GM12878 (cell line): ENCODE measurements at regions not wholly inside any gene's neighbourhood (a gene's known extent, or its start where the extent isn't known, plus 50 kb on each side); places are given as distances from the start of the nearest gene placed in this dataset.

Experiments
- ATAC-seq: fragments of 200-7000 bp; cut with Tn5 transposase; 3 replicates; pipeline ENCODE4 v1.9.1; 2020; ENCODE audit warnings: mild to moderate bottlenecking, moderate library complexity
- BruUV-seq: library from RNA; stranded (reverse); fragments of 400-500 nt; replicated peaks from 2 replicates; lab custom pipeline; 2021; lab: Mats Ljungman, UMichigan
- CTCF ChIA-PET: fragments of 300-600 bp; sonication (Branson Sonifier 250); formaldehyde crosslinking; extraction: SDS; loops from one replicate; lab custom pipeline; 2021; ENCODE audit warnings: inconsistent platforms; lab: Yijun Ruan, JAX
- POLR2A ChIA-PET: fragments of 350-600 bp; formaldehyde crosslinking; extraction: SDS; loops from one replicate; lab custom pipeline; 2021; ENCODE audit warnings: inconsistent platforms; lab: Charles Lee
- RAD21 ChIA-PET: fragments of 300-600 bp; sonication (Branson Sonifier 250); formaldehyde crosslinking; loops from one replicate; lab custom pipeline; 2023; ENCODE audit warnings: antibody characterized with exemption; ENCODE audit not compliant: unreplicated experiment; lab: Charles Lee
- SMC1A ChIA-PET: fragments of 300-600 bp; sonication (Branson Sonifier 250); formaldehyde crosslinking; loops from one replicate; lab custom pipeline; 2023; ENCODE audit not compliant: unreplicated experiment, uncharacterized antibody; lab: Charles Lee
- DNase-seq: peaks from one replicate; pipeline ENCODE4 v3.0.0-alpha.2; 2011; ENCODE audit warnings: low read depth, low spot score
- FAIRE-seq: peaks from 3 replicates; lab custom pipeline; 2011; peaks lifted over from hg19 to GRCh38; lab: Jason Lieb, UNC
- H2AFZ ChIP-seq: 2 replicates; pipeline ENCODE4 v1.6.0; 2011; ENCODE audit warnings: low read depth, low read length, control low read depth; ENCODE audit not compliant: control insufficient read depth
- H3K27ac ChIP-seq: 2 replicates; pipeline ENCODE4 v1.5.1; 2011; ENCODE audit warnings: control low read depth; ENCODE audit not compliant: control insufficient read depth, insufficient read depth
- H3K27me3 ChIP-seq, 2 experiments: replicated peaks in 1 of 2; 2 replicates each; pipeline versions ENCODE4 v1.6.0 to v1.6.1; 2011; ENCODE audit warnings: low read length in 1 of 2; ENCODE audit not compliant: control insufficient read depth in 2 of 2, insufficient read depth in 2 of 2
- H3K36me3 ChIP-seq, 2 experiments: 2 replicates each; pipeline ENCODE4 v1.5.1; 2011; ENCODE audit warnings: low read length in 1 of 2; ENCODE audit not compliant: control insufficient read depth in 2 of 2, insufficient read depth in 2 of 2
- H3K4me1 ChIP-seq: 2 replicates; pipeline ENCODE4 v1.6.1; 2011; ENCODE audit warnings: mild to moderate bottlenecking, low read length, moderate library complexity, mixed read lengths; ENCODE audit not compliant: control insufficient read depth, insufficient read depth
- H3K4me2 ChIP-seq: 2 replicates; pipeline ENCODE4 v1.6.0; 2011; ENCODE audit warnings: control low read depth; ENCODE audit not compliant: control insufficient read depth, insufficient read depth
- H3K4me3 ChIP-seq: fragments of 200-600 bp; sonication (generic); 2 replicates; pipeline ENCODE4 v1.5.1; 2016
- H3K79me2 ChIP-seq: 2 replicates; pipeline ENCODE4 v1.6.0; 2011; ENCODE audit warnings: low read length; ENCODE audit not compliant: control insufficient read depth, insufficient read depth
- H3K9ac ChIP-seq: 2 replicates; pipeline ENCODE4 v1.8.0; 2011; ENCODE audit warnings: low read length, control low read depth, mixed read lengths; ENCODE audit not compliant: control insufficient read depth, insufficient read depth
- H3K9me3 ChIP-seq: replicated peaks from 3 replicates; pipeline ENCODE4 v1.5.1; 2011; ENCODE audit warnings: mild to moderate bottlenecking, low read length; ENCODE audit not compliant: control insufficient read depth, insufficient read depth
- H4K20me1 ChIP-seq: 2 replicates; pipeline ENCODE4 v1.6.0; 2011; ENCODE audit not compliant: control insufficient read depth, insufficient read depth
- ATF7 ChIP-seq: fragments of 450-650 bp; IDR thresholded peaks from 2 replicates; pipeline ENCODE4 v1.6.1; 2016; ENCODE audit warnings: low read depth, mild to moderate bottlenecking
- CEBPB ChIP-seq, 2 experiments: fragments of 150-350 bp in 1 of 2; IDR thresholded peaks; 2 replicates each; pipeline ENCODE4 v1.6.1; 2012 to 2014; ENCODE audit warnings: low read depth in 2 of 2, low read length in 2 of 2, borderline replicate concordance in 1 of 2, inconsistent platforms in 1 of 2
- CHD4 ChIP-seq: fragments of 200-600 bp; sonication (generic); IDR thresholded peaks from 2 replicates; pipeline ENCODE4 v1.6.1; 2016; ENCODE audit warnings: mild to moderate bottlenecking
- CREB1 ChIP-seq: IDR thresholded peaks from 2 replicates; pipeline ENCODE4 v1.6.1; 2012; ENCODE audit warnings: low read depth, mild to moderate bottlenecking, inconsistent platforms
- ETV6 ChIP-seq, 2 experiments: fragments of 450-650 bp in 1 of 2; IDR thresholded peaks in 1 of 2; conservative IDR thresholded peaks in 1 of 2; 2 replicates each; pipeline ENCODE4 v1.6.1; 2014; ENCODE audit warnings: antibody characterized with exemption in 1 of 2, borderline replicate concordance in 1 of 2, low read depth in 1 of 2, mild to moderate bottlenecking in 1 of 2, moderate library complexity in 1 of 2
- HDAC6 ChIP-seq: fragments of 200-600 bp; sonication (generic); IDR thresholded peaks from one replicate; pipeline ENCODE4 v1.8.0; 2017; ENCODE audit warnings: antibody characterized with exemption; ENCODE audit not compliant: unreplicated experiment
- HDGF ChIP-seq: fragments of 450-650 bp; IDR thresholded peaks from 2 replicates; pipeline ENCODE4 v1.6.1; 2016; ENCODE audit warnings: antibody characterized with exemption
- MTA2 ChIP-seq: fragments of 450-650 bp; IDR thresholded peaks from 2 replicates; pipeline ENCODE4 v1.6.1; 2016; ENCODE audit warnings: low read depth, mild to moderate bottlenecking, moderate library complexity
- NBN ChIP-seq: fragments of 450-650 bp; IDR thresholded peaks from 2 replicates; pipeline ENCODE4 v1.6.1; 2016
- NRF1 ChIP-seq: conservative IDR thresholded peaks from 2 replicates; pipeline ENCODE4 v1.6.1; 2011; ENCODE audit warnings: mild to moderate bottlenecking, low read depth, low read length, improper control_type of control experiment
- PAX5 ChIP-seq: IDR thresholded peaks from 2 replicates; pipeline ENCODE4 v1.6.1; 2011; ENCODE audit warnings: low read depth, low read length, borderline replicate concordance
- POLR2A ChIP-seq: IDR thresholded peaks from 2 replicates; pipeline ENCODE4 v1.6.1; 2011; ENCODE audit warnings: low read depth, mild to moderate bottlenecking, low read length
- RFX5 ChIP-seq: IDR thresholded peaks from 2 replicates; pipeline ENCODE4 v1.6.1; 2011; ENCODE audit warnings: low read depth, low read length, improper control_type of control experiment
- SMAD5 ChIP-seq: IDR thresholded peaks from 2 replicates; pipeline ENCODE4 v1.6.1; 2016; ENCODE audit warnings: antibody characterized with exemption, low read depth
- ZNF217 ChIP-seq: fragments of 450-650 bp; IDR thresholded peaks from 2 replicates; pipeline ENCODE4 v1.6.1; 2017; ENCODE audit warnings: antibody characterized with exemption, mild to moderate bottlenecking
- in situ Hi-C: fragments of 300-500 bp; cut with MboI; formaldehyde crosslinking; loops from 9 replicates; pipeline ENCODE4 v1.14.3; 2018; ENCODE audit warnings: mixed read lengths
- intact Hi-C: fragments of 100-400 bp; cut with micrococcal nuclease; formaldehyde crosslinking; loops from one replicate; pipeline ENCODE4 v1.14.2; 2022; ENCODE audit not compliant: unreplicated experiment
- TF ChIP-seq, protein P1 (sequence below): fragments of 450-650 bp; IDR thresholded peaks from 2 replicates; pipeline ENCODE4 v1.6.1; 2016; ENCODE audit warnings: mild to moderate bottlenecking
- TF ChIP-seq, protein P2 (sequence below): fragments of 450-650 bp; IDR thresholded peaks from 2 replicates; pipeline ENCODE4 v1.6.1; 2018; ENCODE audit warnings: mild to moderate bottlenecking, low read depth, moderate library complexity; ENCODE audit not compliant: partially characterized antibody
- TF ChIP-seq, protein P3 (sequence below): fragments of 450-650 bp; formaldehyde crosslinking; IDR thresholded peaks from 2 replicates; pipeline ENCODE4 v1.5.0; 2022; ENCODE audit warnings: mild to moderate bottlenecking, missing genetic modification characterization

DNA sequence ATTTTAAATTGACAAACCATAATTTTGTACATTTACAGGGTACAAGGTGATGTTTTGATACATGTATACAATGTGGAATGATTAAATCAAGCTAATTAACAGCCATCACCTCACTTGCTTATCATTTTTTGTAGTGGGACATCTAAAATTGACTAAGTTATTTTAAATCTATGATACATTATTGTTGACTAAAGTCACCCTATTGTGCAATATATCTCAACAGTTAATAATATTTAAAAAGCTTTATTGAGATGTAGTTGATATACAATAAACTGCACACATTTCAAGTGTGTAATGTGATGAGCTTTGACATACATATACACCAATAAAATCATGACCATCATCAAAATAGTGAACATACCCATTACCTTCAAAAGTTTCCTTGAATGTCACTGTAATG, 242.5 kb upstream of the PLXNA2 start:
- no peaks in the 10 kb centered on the region for H4K20me1 ChIP-seq
- TF ChIP-seq ZNF217 (no peak), HDAC6 (no peak), MTA2 (no peak), SMAD5 (no peak), ATF7 (no peak), NRF1 (no peak), NBN (no peak), CEBPB (IDR thresholded peaks at IDR 0.05; ENCODE audit: borderline replicate concordance in 1 of 2, low read depth in 2 of 2, low read length in 2 of 2) (no peak), CREB1 (no peak), HDGF (no peak), RFX5 (no peak), POLR2A (no peak), CHD4 (no peak), PAX5 (no peak), ETV6 (conservative IDR thresholded peaks at IDR 0.05 in 1 of 2, IDR thresholded peaks at IDR 0.05 in 1 of 2; ENCODE audit: borderline replicate concordance in 1 of 2, low read depth in 1 of 2) (no peak)
- TF ChIP-seq, protein P1, sequence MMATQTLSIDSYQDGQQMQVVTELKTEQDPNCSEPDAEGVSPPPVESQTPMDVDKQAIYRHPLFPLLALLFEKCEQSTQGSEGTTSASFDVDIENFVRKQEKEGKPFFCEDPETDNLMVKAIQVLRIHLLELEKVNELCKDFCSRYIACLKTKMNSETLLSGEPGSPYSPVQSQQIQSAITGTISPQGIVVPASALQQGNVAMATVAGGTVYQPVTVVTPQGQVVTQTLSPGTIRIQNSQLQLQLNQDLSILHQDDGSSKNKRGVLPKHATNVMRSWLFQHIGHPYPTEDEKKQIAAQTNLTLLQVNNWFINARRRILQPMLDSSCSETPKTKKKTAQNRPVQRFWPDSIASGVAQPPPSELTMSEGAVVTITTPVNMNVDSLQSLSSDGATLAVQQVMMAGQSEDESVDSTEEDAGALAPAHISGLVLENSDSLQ = no peak
- TF ChIP-seq, protein P2, sequence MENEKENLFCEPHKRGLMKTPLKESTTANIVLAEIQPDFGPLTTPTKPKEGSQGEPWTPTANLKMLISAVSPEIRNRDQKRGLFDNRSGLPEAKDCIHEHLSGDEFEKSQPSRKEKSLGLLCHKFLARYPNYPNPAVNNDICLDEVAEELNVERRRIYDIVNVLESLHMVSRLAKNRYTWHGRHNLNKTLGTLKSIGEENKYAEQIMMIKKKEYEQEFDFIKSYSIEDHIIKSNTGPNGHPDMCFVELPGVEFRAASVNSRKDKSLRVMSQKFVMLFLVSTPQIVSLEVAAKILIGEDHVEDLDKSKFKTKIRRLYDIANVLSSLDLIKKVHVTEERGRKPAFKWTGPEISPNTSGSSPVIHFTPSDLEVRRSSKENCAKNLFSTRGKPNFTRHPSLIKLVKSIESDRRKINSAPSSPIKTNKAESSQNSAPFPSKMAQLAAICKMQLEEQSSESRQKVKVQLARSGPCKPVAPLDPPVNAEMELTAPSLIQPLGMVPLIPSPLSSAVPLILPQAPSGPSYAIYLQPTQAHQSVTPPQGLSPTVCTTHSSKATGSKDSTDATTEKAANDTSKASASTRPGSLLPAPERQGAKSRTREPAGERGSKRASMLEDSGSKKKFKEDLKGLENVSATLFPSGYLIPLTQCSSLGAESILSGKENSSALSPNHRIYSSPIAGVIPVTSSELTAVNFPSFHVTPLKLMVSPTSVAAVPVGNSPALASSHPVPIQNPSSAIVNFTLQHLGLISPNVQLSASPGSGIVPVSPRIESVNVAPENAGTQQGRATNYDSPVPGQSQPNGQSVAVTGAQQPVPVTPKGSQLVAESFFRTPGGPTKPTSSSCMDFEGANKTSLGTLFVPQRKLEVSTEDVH = no peak
- TF ChIP-seq, protein P3, sequence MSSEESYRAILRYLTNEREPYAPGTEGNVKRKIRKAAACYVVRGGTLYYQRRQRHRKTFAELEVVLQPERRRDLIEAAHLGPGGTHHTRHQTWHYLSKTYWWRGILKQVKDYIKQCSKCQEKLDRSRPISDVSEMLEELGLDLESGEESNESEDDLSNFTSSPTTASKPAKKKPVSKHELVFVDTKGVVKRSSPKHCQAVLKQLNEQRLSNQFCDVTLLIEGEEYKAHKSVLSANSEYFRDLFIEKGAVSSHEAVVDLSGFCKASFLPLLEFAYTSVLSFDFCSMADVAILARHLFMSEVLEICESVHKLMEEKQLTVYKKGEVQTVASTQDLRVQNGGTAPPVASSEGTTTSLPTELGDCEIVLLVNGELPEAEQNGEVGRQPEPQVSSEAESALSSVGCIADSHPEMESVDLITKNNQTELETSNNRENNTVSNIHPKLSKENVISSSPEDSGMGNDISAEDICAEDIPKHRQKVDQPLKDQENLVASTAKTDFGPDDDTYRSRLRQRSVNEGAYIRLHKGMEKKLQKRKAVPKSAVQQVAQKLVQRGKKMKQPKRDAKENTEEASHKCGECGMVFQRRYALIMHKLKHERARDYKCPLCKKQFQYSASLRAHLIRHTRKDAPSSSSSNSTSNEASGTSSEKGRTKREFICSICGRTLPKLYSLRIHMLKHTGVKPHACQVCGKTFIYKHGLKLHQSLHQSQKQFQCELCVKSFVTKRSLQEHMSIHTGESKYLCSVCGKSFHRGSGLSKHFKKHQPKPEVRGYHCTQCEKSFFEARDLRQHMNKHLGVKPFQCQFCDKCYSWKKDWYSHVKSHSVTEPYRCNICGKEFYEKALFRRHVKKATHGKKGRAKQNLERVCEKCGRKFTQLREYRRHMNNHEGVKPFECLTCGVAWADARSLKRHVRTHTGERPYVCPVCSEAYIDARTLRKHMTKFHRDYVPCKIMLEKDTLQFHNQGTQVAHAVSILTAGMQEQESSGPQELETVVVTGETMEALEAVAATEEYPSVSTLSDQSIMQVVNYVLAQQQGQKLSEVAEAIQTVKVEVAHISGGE (CRISPR knock-in tag) = no peak
- RAD21 ChIA-PET = no interaction called here
- H3K79me2 ChIP-seq = no peaks in the 10 kb centered on the region
- no peak for FAIRE-seq
- H3K27ac ChIP-seq = no peak overlapping the region
- H3K4me1 ChIP-seq = no peaks in the 10 kb centered on the region
- no peak overlapping the region for H3K4me2 ChIP-seq
- SMC1A ChIA-PET = no interaction called here
- H2AFZ ChIP-seq = no peak overlapping the region
- DNase-seq = no peak
- BruUV-seq = no TSS peak
- CTCF ChIA-PET = interaction anchor here (1.3 kb wide), 1 partner anchor 9 kb away, joined by 3 read pairs; no protein-coding TSS in a partner anchor
- in situ Hi-C loops = no loop called here
- no peak for ATAC-seq
- POLR2A ChIA-PET = no interaction called here
- H3K36me3 ChIP-seq = no peaks in the 10 kb centered on the region
- H3K9ac ChIP-seq = no peak overlapping the region
- intact Hi-C loops = no loop called here
- H3K27me3 ChIP-seq = no peaks in the 10 kb centered on the region
- H3K4me3 ChIP-seq = no peak overlapping the region
- H3K9me3 ChIP-seq = no peaks in the 10 kb centered on the region
